Inflammatory macrophage treated with lipopolysaccharide for 1 hour (primary cell): ENCODE measurements at regions not wholly inside any gene's neighbourhood (a gene's known extent, or its start where the extent isn't known, plus 50 kb on each side); places are given as distances from the start of the nearest gene placed in this dataset.

Experiments used
- DNase-seq, 2 donors: peaks; one replicate each; pipeline ENCODE4 v3.0.0-alpha.2; 2020 to 2022

GRCh38 chr5:68759593-68759992 is 334.2 kb upstream of the SLC30A5 start:
- DNase-seq: no peak

GRCh38 chr5:68762201-68762600 is 331.6 kb upstream of the SLC30A5 start:
- DNase-seq: no peak

- no peak for DNase-seq
These were observed 326.8 kb upstream of the SLC30A5 start for GRCh38 chr5:68766952-68767464.

GRCh38 chr5:68770551-68770950 is 323.3 kb upstream of the SLC30A5 start:
- DNase-seq: no peak

- no peak for DNase-seq
These were observed 322.6 kb upstream of the SLC30A5 start for GRCh38 chr5:68771221-68771620.

GRCh38 chr5:68771732-68772131 is 322.1 kb upstream of the SLC30A5 start:
- DNase-seq: no peak

GRCh38 chr5:68776381-68776780 is 317.4 kb upstream of the SLC30A5 start:
- DNase-seq: no peak

GRCh38 chr5:68777135-68777534 is 316.7 kb upstream of the SLC30A5 start:
- DNase-seq: no peak

GRCh38 chr5:68778484-68778883 is 315.3 kb upstream of the SLC30A5 start:
- no peak for DNase-seq

GRCh38 chr5:68780299-68780955 is 313.4 kb upstream of the SLC30A5 start:
- DNase-seq: no peak

- no peak for DNase-seq
These were observed 300.7 kb upstream of the SLC30A5 start for GRCh38 chr5:68793074-68793473.

- no peak for DNase-seq
These were observed 299.8 kb upstream of the SLC30A5 start for GRCh38 chr5:68793993-68794392.

- no peak for DNase-seq
These were observed 298.6 kb upstream of the SLC30A5 start for GRCh38 chr5:68795190-68795589.

- no peak for DNase-seq
These were observed 294.7 kb upstream of the SLC30A5 start for GRCh38 chr5:68798877-68799843.

- no peak for DNase-seq
These were observed 291.4 kb upstream of the SLC30A5 start for GRCh38 chr5:68802430-68802829.

GRCh38 chr5:68803881-68804319 is 289.9 kb upstream of the SLC30A5 start:
- no peak for DNase-seq

- DNase-seq: no peak
These were observed 289.5 kb upstream of the SLC30A5 start for GRCh38 chr5:68804343-68804742.

GRCh38 chr5:68805444-68805843 is 288.4 kb upstream of the SLC30A5 start:
- no peak for DNase-seq

- no peak for DNase-seq
These were observed 276.2 kb upstream of the SLC30A5 start for GRCh38 chr5:68817632-68818031.

- no peak for DNase-seq
These were observed 275.6 kb upstream of the SLC30A5 start for GRCh38 chr5:68818057-68818695.

GRCh38 chr5:68818870-68819269 is 274.9 kb upstream of the SLC30A5 start:
- DNase-seq: no peak

- DNase-seq: no peak
These were observed 272.8 kb upstream of the SLC30A5 start for GRCh38 chr5:68821056-68821455.

GRCh38 chr5:68822796-68823195 is 271.0 kb upstream of the SLC30A5 start:
- no peak for DNase-seq
